Stimulated activated CD4-positive, alpha-beta T cell treated with anti-CD3 and anti-CD28 coated beads, Interleukin-2, amount 100 ng/mL, for 48 hours (primary cell): ENCODE measurements at regions not wholly inside any gene's neighbourhood (a gene's known extent, or its start where the extent isn't known, plus 50 kb on each side); places are given as distances from the start of the nearest gene placed in this dataset.

ENCODE experiments used
- DNase-seq, 2 donors: peaks; one replicate each; pipeline ENCODE4 v3.0.0-alpha.2; 2020

DNA sequence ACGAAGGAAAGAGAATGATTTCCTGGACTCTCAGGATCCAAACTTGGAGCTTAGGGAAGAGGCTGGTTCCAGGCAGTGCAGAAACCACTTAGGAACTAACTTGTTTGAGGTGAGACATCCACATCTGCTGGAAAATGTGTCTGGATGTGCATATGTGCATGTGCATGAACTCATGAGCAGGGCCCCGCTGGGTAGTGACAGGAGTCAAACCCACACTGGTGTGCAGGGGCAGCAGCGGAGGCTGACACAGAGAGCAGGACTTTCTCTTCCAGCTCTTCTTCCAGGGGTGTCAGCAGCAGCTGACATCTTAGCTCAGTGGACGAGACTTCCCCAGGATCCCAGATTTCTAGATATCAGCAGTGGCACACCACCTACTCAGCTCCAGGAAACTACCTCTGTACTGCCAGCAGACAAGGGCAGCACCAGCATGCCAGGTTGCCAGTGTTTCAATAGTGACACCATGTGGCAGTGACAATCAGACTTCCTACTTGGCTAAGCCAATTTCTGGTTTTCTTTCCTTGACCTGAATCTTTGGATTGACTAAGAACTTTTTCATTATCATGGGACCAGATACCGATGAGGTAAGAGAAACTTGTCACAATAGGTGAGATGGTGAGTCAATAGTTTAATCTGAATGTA, 227.5 kb upstream of the ZC3H12C start:
- DNase-seq = no peak

DNA sequence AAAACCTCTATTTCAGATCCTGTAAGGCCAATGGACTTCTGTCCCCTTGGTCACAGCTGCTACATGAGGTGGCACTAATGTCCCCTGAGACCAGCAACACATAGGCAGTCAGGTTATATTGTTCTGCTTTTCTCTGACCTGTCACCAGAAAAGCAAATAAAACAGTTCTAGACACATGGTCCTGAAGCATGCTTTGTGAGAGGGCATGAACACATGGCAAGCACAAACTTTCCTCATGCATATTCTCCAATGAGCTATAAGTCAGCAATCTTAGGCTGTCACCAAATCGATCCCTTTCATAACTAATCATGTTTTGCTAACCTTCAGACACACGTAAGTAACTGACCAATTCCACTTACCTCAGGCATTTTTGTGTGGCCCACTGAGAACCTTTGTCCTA, 225.4 kb upstream of the ZC3H12C start:
- DNase-seq = no peak

DNA sequence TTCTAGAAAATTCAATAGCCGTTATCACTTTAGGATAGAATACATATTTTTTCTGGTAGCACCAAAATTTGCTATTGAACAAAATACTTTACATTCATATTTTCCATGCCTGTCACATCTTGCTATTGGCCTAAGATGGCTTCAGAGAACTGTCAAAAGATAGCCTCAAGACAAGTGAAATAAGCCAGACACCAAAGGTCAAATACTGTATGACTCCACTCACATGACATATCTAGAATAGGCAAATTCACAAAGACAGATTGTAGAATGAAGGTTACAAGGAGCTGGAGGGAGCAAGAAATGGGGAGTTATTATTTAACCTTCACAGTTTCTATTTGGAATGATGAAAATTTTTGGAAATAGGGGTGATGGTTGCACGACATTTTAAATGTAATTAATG, 223.7 kb upstream of the ZC3H12C start:
- DNase-seq = no peak

DNA sequence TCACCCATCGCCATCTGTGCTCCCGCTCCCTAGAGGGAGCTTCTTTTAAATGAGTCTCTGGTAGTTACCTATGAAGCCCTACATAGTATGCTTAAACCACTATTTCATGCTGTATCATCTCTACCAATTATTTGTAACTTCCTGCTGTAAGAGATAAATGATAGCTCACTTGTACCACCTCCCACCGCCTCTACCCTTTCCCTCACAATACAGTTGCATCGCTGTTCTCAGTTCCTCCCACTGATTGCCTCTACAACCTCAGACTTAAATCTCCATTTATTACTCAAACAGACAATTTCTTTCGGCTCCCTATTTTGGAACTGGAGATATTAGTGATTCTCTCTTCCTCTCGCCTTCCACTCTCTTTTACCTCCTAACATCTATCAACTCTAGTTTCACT, 222.9 kb upstream of the ZC3H12C start:
- DNase-seq = no peak

DNA sequence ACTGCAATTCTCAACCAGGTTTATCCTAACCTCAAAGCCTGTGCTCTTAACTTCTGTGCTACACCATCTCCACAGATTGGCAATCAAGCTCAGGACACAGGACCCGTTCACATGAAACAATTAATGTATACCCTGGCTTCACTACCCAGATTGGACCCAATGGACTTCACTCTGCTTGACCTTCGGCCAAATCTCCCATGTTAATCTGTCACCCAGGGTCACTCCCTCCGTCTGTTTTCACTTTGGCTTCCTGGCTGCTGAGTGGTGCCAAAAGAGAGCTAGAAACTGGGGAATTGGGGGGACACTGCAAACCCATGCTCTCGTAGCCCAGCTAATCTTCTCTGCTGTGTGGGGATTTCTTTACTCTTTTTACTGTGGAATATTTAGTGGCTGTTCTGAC, 216.1 kb upstream of the ZC3H12C start:
- no peak for DNase-seq

DNA sequence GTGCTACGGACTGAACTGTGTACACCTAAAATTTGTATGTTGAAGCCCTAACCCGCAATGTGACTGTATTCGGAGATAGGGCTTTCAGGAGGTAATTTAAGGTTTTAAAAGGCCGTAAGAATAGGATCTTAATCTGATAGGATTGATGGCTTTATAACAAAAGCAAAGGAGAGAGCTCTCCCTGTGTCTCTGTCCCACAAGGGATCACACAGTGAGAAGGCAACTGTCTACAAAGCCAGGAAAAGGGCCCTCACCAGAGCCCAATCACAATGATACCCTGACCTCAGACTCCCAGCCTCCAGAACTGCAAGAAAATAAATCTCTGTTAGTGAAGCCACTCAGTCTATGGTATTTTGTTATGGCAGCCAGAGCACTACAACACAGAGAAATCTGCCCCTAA, 208.7 kb upstream of the ZC3H12C start:
- DNase-seq = no peak

DNA sequence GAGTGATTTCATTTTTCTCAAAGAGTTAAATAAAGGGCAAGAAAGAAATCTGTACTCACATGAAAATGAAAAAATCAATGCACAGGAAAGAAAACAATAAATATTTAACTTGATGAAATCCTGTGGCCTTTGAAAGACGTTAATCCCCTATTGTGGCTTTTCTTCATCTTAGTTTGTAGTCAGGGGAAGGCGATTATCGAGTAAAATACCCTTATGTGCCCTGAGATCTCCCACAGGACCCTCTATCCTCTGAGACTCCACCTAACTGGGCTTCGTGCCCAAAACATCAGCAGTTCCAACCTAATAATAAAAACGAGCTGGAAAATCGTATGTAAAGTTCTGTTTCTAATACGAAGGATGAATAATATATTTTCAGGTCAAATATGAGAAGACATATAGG, 208.2 kb upstream of the ZC3H12C start:
- DNase-seq = no peak

DNA sequence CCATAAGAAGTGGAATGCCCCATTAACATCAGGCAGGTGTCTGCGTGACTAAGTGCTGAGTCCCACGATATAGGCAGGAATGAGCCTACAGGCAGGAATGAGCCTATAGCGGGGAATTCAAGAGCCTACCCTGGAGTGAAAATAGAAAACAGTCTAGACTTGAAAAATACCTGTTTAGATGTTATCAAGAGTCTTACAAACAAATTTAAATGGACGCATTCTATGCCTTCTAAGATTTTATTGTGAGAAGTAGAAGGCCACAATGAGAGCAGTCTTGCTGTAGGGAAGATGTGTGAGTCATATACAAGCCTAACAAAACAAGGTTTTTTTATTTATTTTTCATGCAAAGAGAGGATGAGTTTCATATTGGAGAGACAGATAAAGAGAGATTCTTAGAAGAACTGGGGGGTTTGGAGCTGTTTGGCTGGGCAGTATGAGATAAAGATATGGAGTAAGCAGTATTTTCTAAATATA, 200.8 kb upstream of the ZC3H12C start:
- DNase-seq = no peak

DNA sequence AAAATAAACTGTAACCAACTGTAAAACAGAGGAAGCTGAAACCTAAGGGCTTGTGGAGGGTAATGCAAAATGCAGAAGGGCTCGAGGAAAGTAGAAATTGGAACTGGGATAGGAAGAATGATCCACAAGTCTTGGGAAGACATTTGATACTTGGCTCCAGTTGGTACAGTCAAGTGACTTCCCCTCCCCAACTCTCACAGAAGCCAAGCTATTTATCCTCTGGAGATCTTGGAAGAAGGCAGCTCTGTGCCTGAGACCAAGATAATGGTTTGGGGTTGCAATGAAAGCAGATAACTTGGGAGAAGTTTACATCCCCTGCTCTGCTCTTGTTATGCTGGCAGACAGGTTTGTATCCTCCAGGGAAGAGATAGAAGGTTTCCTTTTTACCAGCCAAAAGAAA, 198.9 kb upstream of the ZC3H12C start:
- DNase-seq = no peak

DNA sequence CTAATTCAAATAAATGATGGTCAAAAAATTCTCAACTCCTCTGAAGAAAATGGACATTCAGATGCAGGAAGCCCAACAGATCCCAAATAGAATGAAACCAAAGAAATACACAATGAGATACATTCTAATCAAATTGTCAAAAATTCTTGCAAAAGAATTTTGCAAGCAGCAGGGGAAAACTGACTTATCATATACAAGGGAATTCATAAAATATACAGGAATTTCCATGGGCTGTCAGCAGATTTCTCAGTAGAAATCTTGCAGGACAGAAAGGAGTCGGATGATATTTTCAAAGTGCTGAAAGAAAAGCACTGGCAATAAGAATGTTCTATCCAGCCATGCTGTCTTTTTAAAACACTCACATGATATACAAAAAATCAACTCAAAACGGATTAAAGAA, 194.6 kb upstream of the ZC3H12C start:
- no peak for DNase-seq

DNA sequence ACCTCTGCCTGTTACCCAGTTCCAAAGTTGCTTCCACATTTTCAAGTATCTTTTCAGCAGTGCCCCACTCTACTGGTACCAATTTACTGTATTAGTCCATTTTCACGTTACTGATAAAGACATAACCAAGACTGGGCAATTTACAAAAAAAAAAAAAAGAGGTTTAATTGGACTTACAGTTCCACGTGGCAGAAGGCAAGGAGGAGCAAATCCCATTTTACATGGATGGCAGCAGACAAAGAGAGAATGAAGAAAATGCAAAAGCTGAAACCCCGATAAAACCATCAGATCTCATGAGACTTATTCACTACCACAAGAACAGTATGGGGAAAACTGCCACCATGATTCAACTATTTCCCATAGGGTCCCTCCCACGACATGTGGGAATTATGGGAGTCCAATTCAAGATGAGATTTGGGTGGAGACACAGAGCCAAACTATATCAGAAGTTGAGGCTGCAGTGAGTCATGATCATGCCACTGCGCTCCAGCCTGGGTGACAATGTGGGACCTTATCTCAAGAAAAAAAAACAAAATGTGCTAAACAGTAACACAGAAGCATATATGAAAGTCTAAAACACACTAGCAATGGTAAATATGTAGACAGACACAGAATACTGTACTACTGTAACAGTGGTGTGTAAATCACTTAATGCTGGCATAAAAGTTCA, 190.3 kb upstream of the ZC3H12C start:
- DNase-seq = no peak

DNA sequence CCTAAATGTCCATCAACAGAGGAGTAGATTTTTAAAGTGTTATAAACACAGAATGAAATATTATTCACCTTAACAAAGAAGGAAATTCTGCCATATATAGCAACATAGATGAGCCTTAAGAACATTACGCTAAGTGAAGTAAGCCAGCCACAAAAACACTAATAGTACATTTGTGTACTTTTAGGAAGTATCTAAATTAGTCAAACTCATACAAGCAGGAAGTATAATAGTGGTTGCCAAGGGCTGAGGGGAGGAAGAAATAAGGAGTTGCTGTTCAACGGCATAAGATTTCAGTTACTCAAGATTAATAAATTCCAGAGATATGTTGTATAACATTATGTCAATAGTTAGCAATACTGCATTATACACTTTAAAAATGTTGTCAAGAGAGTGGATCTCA, 181.7 kb upstream of the ZC3H12C start:
- no peak for DNase-seq

DNA sequence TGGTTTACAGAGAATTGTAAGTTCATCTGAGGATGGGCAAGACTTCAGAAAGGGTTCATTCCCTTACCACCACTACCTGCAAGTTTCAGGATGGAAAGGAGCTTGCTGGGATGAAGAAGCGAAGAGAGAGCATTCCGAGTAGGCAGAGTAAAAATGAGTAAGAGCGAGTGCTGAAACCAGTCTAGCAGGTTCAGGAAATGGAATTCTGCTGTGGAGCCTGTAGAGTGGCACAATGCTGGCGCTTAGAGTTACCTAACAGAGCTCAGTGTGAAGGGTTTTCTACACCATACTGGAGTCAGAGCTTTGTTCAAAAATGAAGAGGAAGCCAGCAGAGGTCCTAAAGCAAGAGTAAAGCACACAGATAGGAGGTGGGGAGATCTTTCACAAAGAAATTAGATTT, 179.2 kb upstream of the ZC3H12C start:
- DNase-seq = no peak

DNA sequence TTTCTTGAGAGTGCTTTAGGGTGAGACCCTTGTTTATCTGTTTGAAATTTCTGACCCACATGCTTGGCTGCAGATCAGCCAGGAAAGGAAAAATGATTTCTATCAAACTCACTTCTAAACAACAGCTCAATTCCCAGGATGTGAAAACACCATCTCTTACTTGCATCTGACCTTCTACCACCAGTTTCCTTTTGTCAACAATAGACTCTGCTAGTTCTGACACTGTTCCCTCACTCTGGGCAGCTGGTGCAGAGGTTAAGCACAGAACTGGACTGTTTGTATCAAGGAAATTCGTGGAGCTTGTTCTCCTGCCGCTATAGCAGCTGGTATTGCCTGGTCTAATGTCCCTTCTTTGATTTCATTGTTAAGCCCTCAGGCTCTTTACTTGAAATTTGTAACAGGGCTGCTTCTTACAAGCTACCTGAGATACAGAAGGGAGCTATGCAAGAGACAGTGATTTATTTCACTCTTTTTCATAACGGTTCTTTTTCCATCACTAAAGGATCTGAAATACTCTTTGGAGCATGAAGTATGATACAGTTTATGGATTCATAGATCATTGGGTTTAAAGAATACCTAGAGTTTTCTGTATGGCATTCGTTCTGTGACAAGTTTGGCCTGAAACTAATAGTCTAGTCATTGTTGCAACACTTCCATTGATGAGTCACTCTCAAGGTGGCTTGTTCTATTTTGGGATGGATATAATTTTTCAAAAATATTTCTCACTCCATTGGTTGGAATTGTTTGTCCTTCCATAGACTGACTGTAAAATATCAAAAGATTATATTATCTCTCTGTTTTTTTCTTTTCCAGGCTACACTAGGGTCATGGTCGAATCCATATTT, 178.2 kb upstream of the ZC3H12C start:
- no peak for DNase-seq

DNA sequence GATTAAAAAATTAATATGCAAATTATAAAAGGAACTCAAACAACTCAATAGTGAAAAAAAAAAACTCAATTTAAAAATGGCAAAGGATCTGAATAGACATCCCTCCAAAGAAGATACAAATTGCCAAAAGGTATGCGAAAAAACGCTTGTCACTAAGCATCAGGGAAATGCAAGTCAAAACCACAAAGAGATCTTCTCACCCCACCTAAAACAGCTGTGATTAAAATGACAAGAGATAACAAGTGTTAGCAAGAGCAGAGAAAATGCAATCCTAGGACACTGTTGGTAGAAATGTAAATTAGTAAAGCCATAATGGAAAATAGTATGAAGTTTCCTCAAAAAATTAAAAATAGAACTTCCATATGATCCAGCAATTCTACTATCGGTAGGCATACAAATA, 166.3 kb upstream of the ZC3H12C start:
- no peak for DNase-seq

DNA sequence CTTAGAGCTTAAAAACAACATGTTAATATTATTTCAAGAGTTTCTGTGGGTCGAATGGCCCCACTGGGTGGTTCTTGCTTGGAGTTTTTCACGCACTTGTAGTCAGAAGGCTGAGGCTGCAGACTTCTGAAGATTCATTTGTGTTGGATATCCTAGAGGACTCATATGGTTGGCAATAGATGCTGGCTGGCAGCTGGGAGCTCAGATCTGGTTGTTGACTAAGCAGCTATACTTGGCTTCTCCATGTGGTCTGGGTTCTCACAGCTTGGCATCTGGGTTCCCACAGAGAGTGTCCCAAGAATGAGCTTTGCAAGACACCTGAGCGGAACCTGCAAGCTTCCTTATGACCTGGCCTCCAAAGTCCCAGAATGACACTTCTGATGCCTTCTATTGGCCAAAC, 163.9 kb upstream of the ZC3H12C start:
- DNase-seq = no peak

DNA sequence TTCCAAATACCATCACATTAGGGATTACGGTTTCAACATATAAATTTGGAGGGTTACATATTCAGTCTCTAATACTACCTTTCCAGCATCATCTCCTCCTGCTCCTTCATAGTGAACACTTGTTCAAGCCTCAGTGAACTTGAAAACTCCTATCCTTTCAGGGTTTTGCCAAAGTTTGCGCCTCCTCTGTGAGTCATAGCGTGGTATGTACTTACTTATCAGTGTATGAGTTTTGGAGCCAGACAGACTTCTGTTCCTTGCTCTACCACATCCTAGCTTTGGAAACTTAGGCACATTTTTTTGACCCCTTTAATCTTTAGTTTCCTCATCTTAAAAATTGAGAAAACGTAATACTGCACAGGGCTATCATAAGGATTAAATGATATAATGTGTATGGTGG, 160.1 kb upstream of the ZC3H12C start:
- no peak for DNase-seq

DNA sequence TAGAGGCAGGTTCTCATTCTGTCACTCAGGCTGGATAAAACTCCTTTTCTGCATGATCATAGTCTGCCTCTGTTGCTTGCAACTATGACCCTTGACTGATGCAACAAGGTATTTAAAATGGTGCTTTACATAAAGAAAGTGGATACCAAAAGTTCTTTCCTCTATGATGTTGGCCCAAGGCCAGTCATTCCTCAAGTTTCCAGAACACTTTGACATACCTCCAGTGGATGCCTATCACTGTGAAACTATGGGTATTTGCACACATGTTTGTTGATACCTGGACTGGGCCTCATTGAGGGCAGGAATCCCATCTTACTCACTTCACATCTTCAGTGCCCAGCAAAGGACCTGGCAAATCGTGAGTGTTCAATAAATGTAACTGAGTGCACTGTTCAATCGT, 159.0 kb upstream of the ZC3H12C start:
- no peak for DNase-seq

DNA sequence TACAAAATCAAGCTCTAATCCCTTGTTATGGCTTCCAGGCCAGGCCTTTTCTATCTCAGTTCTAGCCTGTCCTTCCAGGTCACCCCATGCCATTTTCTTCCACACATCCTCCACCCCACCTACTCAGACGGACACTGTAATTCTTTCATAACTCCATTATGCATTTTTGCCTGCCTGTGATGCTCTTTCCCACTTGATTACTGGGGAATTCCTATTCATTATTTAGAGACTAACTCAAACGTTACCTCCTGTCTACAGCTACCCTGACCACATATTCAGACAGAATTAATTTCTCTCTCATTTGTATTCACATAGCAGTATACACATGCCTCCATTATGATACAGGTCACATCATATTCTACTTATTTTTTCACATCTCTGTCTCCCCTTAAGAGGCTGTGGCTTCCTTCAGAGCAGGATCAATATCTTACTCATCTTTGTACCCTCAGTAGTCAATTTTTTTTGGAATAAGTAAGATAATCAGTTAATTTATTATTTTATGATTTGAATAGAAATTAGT, 156.5 kb upstream of the ZC3H12C start:
- no peak for DNase-seq

DNA sequence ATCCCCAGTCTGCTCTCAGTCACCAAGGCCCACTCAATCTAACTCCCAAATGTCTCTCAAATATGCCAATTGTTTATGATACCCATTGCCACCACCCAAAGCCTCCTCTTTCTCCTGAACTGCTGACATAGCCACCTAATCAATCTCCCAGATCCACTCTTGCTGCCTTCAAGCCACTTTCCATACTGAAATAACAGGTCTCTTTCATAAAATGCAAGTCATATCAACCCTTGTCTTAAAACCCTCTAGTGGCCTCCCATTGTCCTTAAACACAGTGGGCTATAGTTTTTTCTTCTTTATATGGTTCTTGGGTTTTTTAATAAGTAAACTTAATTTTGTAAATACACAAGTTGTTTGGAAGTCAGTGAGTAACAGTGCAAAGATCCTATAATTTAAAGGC, 155.2 kb upstream of the ZC3H12C start:
- no peak for DNase-seq

DNA sequence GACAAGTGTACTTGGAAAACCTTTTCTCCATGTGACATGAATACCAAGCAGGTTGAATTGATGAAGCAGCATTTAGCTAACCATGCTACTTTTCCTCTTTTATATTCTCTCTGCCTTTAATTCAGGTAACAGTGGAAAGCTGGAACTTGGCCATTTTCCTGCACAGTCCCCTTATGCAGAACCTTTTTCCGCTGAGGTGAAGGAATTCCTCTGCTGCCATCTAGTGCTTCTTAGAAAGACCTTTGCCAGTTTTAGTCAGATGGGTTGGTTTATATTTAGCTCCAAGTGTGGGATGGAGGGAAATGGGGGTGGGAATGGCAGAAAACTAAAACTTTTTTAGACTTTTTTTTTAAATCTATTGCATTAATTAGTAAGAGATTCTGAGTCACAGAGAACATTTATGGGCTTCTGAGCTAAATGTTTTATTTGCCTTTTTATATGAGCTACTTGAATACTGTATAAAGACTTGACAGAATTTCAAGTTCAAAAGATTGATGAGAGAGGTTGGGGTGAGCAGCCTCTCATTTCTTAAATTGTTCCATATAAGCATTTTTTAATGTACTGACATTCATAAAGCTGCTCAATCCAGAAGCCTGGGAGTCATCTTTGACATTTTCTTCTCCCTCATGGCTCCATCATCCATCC, 153.9 kb upstream of the ZC3H12C start:
- no peak for DNase-seq

DNA sequence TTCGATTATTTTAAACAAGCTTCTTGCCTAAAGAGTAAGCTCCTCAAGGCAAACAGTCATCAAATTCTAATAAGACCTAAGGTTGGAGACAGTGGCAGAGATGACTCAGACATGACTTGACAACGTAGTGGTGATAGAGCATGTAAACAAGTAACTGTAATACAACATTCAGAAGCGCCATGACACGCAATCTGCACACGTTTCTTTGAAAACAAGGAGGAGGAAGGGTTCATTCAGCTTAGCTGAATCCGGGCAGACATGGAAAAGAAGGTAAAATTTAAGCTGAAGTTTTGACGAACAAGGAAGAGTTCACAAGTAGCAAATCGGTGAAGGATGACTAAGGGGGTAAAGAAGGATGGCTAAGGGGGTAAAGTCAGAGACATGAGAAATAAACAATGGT, 152.4 kb upstream of the ZC3H12C start:
- no peak for DNase-seq

DNA sequence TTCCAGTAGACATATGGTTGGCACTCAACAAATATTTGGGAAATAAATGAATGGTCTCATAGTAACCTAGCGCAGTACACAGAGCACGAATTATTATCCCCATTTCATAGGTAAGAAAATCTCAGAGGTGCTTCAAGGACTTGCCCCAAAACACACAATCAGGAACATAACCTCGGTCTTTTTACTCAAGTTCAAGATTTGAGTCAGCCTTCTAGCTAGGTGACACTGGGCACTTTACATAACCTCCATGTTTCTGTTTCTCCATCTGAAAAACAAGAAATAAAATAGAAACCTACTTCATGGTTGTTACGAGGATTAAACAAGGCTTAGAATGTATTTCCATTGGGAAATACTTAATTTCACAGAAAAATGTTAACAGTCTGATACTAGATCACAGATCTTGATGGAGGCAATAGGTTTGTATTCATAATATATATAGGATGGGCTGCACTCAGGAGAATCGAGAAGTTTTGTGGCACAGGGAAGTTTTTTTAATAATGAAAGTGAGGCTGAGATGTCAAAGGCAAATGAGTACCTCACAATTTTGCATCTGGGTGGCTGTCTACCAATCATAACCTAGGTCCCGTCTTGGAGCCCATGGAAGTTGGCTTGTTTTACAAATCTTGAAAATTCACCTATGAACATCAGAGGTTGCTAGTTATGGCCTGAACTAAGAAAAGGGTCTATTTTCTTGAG, 147.4 kb upstream of the ZC3H12C start:
- no peak for DNase-seq
